ENCODE measurements at regions not wholly inside any gene's neighbourhood (a gene's known extent, or its start where the extent isn't known, plus 50 kb on each side); places are given as distances from the start of the nearest gene placed in this dataset.

DNA sequence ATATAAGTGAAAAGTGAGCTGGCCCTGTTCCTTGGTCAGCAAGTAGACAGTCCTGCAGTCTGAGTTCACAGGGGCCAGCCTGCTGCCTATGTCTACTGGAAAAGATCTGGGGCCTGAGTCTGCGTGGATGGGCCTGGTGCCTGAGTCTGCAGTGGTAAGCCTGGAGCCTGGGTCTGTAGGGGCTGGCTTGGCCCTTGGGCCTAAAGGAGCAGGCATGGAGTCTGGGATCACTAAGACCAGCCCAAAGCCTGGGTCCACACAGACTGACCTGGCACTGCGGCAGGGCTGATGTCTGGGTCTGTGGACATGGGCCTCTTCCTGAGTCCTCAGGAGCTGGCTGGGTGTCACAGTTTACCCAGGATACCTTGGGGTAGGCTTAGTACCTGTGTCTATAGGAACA lies 95.4 kb downstream of the KLHL28 start:
- TF ChIP-seq, protein P1, sequence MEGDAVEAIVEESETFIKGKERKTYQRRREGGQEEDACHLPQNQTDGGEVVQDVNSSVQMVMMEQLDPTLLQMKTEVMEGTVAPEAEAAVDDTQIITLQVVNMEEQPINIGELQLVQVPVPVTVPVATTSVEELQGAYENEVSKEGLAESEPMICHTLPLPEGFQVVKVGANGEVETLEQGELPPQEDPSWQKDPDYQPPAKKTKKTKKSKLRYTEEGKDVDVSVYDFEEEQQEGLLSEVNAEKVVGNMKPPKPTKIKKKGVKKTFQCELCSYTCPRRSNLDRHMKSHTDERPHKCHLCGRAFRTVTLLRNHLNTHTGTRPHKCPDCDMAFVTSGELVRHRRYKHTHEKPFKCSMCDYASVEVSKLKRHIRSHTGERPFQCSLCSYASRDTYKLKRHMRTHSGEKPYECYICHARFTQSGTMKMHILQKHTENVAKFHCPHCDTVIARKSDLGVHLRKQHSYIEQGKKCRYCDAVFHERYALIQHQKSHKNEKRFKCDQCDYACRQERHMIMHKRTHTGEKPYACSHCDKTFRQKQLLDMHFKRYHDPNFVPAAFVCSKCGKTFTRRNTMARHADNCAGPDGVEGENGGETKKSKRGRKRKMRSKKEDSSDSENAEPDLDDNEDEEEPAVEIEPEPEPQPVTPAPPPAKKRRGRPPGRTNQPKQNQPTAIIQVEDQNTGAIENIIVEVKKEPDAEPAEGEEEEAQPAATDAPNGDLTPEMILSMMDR (conservative IDR thresholded peaks at IDR 0.05; ENCODE audit: low read length), result no peak
- TF ChIP-seq EZH2phosphoT487 (IDR thresholded peaks at IDR 0.05; ENCODE audit: borderline replicate concordance, low read depth, low read length), result no peak

Data from OCI-LY7 (cell line).